ENCODE measurements at regions not wholly inside any gene's neighbourhood (a gene's known extent, or its start where the extent isn't known, plus 50 kb on each side); places are given as distances from the start of the nearest gene placed in this dataset.
"Not testable (repeated sequence)": the region's sequence is repeated elsewhere in the genome, so short reads cannot be mapped to it uniquely, and the experiment has no call there.

DNA sequence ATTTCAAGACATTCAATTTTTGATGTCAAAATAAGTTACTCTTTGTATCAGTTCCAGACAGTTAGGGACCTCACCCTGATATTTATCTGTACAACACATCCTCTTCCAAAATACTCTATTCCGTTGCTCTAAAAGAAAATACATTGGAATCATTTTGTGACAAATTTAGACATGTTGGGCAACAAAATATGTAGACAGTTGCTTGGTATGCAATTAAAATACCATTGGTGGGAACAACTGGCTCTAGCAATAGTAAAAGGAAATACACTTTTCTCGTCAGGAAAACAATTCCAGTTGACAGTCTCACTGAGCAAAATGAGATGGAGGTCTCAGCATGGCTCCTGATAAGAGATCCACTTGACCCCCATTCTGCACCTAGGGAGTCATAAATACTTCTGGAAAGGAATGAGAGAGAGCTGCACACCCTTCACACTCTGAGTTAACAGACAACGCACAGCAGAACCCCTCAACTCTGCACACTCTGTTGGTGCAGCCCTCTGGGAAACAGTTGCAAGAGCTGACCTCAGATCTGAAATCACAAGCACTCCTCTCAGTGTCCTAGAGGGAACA is 171.3 kb upstream of the NT5E start:
- H3K27me3 ChIP-seq (ENCODE audit: insufficient read depth, low read length), result no peaks in the 10 kb centered on the region
- no peak overlapping the region for H3K9ac ChIP-seq (ENCODE audit: low read depth, low read length)
- H3K36me3 ChIP-seq (ENCODE audit: insufficient read depth, low read length), result no peaks in the 10 kb centered on the region
- no peaks in the 10 kb centered on the region for H3K4me1 ChIP-seq (ENCODE audit: insufficient read depth, low read length)
- 0 out of 2 replicates have a peak, but pooled peaks cover 3% of the 10 kb centered on the region for H3K9me3 ChIP-seq (ENCODE audit: insufficient read depth, low read depth, low read length)
- no peak overlapping the region for H3K4me3 ChIP-seq (ENCODE audit: low read length)
- H3K27ac ChIP-seq (ENCODE audit: low read depth, low read length), result no peak overlapping the region
- WGBS, result 95% methylated on average over 3 of the region's 3 CpGs

DNA sequence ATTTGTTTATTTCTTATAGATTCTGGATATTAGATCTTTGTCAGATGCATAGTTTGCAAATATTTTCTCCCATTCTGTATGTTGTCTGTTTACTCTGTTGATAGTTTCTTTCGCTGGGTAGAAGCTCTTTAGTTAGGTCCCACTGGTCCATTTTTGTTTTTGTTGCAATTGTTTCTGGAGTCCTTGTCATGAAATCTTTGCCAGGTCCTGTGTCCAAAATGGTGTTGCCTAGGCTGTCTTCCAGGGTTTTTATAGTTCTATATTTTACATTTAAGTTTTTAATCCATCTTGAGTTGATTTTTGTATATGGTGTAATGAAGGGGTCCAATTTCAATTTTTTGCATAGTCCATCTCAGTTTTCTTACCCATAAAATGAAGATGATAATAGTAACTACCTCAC is 173.9 kb upstream of the NT5E start:
- not testable (repeated sequence) for H3K36me3 ChIP-seq (ENCODE audit: insufficient read depth, low read length); H3K4me1 ChIP-seq (ENCODE audit: insufficient read depth, low read length); H3K27me3 ChIP-seq (ENCODE audit: insufficient read depth, low read length); H3K9ac ChIP-seq (ENCODE audit: low read depth, low read length); H3K9me3 ChIP-seq (ENCODE audit: insufficient read depth, low read depth, low read length); H3K4me3 ChIP-seq (ENCODE audit: low read length); H3K27ac ChIP-seq (ENCODE audit: low read depth, low read length)
- WGBS, result 92% methylated on average over 1 of the region's 1 CpG

DNA sequence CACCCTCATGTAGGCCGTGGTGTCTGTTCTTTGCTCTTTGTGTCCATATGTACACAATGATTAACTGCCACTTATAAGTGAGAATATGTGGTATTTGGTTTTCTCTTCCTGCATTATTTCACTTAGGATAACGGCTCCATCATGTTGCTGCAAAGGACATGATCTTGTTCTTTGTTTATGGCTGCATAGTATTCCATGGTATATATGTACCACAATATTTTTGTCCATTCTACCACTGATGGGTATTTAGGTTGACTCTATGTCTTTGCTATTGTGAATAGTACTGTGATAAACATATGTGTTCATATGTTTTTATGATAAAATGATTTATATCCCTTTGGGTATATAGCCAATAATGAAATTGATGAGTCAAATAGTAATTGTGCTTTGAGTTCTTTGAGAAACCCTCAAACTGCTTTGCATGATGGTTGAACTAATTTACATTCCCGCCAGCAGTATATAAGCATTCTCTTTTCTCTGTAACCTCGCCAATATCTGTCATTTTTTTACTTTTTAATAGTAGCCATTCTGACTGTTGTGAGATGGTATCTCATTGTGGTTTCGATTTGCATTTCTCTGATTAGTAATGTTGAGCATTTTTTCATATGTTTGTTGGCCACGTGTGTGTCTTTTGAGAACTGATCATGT is 174.4 kb upstream of the NT5E start:
- Histone ChIP-seq H3K9ac (ENCODE audit: low read depth, low read length) (no peak overlapping the region), H3K27ac (ENCODE audit: low read depth, low read length) (no peak overlapping the region), H3K9me3 (ENCODE audit: insufficient read depth, low read depth, low read length) (0 out of 2 replicates have a peak, but pooled peaks cover 3% of the 10 kb centered on the region), H3K4me3 (ENCODE audit: low read length) (no peak overlapping the region), H3K27me3 (ENCODE audit: insufficient read depth, low read length) (no peaks in the 10 kb centered on the region), H3K36me3 (ENCODE audit: insufficient read depth, low read length) (no peaks in the 10 kb centered on the region), H3K4me1 (ENCODE audit: insufficient read depth, low read length) (no peaks in the 10 kb centered on the region)
- 85% methylated on average over 4 of the region's 6 CpGs for WGBS

DNA sequence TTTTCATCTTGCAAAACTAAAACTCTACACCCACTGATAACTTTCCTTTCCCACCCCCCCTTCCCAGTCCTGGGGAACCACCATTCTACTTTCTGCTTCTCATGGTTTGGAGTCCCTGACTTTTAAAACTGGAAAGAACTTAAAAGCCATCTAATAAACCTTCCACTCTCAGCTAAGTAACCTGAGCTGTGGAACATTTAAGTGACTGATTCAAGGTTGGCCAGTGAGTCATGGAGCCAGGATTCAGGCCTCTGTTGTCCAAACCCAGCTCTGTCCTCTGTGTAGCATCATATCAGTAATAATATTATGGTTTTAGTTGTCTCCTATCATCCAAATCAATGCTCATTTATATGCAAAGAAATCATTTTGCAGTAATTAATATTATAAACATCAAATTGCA is 176.0 kb upstream of the NT5E start:
- Histone ChIP-seq H3K9me3 (ENCODE audit: insufficient read depth, low read depth, low read length) (0 out of 2 replicates have a peak, but pooled peaks cover 3% of the 10 kb centered on the region), H3K27ac (ENCODE audit: low read depth, low read length) (no peak overlapping the region), H3K9ac (ENCODE audit: low read depth, low read length) (no peak overlapping the region), H3K36me3 (ENCODE audit: insufficient read depth, low read length) (no peaks in the 10 kb centered on the region), H3K4me1 (ENCODE audit: insufficient read depth, low read length) (no peaks in the 10 kb centered on the region), H3K27me3 (ENCODE audit: insufficient read depth, low read length) (no peaks in the 10 kb centered on the region), H3K4me3 (ENCODE audit: low read length) (no peak overlapping the region)

DNA sequence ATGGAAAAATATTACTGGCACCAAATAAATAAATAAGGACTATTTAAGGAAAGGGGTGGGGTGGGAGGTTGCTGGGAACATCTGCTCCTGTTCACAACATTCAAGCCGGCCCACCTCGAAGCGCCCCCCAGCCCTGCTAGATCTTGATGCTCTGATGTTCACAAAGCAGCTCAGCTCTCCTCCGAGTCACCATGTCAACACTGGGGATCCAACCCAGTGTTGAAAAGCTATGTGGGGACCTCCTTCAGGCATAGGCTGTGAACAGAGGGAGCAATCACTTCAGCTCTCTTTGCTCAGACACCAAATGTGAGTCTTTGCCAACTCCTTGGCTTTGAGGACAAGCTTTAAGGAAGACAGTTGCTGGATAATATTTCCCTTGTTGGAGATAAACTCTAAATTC is 176.8 kb upstream of the NT5E start:
- H3K9ac ChIP-seq (ENCODE audit: low read depth, low read length), result no peak overlapping the region
- H3K4me3 ChIP-seq (ENCODE audit: low read length), result no peak overlapping the region
- WGBS, result 95% methylated on average over 4 of the region's 4 CpGs
- no peaks in the 10 kb centered on the region for H3K4me1 ChIP-seq (ENCODE audit: insufficient read depth, low read length)
- H3K9me3 ChIP-seq (ENCODE audit: insufficient read depth, low read depth, low read length), result 0 out of 2 replicates have a peak, but pooled peaks cover 3% of the 10 kb centered on the region
- no peaks in the 10 kb centered on the region for H3K36me3 ChIP-seq (ENCODE audit: insufficient read depth, low read length)
- no peaks in the 10 kb centered on the region for H3K27me3 ChIP-seq (ENCODE audit: insufficient read depth, low read length)
- H3K27ac ChIP-seq (ENCODE audit: low read depth, low read length), result no peak overlapping the region

DNA sequence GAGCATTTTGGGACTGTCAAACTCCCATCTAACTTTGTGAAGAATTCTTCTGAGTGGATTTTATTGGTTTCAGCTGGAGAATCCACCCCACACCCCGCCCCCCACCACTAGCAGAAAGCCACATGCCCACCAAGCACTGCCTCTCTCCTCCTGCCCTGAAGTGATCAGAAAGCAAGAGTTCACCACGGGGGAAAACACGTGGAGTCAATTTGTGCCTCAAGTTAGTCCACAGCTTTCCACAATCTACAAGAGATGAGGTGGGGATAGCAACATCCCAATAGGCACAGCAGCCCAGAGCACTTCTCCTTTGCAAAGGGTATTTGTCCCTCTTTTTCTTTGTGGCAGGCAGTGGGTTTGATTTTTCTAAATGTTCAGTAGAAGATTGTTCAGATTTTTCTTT is 177.3 kb upstream of the NT5E start:
- WGBS, result 93% methylated on average over 3 of the region's 3 CpGs
- Histone ChIP-seq H3K4me3 (ENCODE audit: low read length) (no peak overlapping the region), H3K36me3 (ENCODE audit: insufficient read depth, low read length) (no peaks in the 10 kb centered on the region), H3K9me3 (ENCODE audit: insufficient read depth, low read depth, low read length) (0 out of 2 replicates have a peak, but pooled peaks cover 3% of the 10 kb centered on the region), H3K4me1 (ENCODE audit: insufficient read depth, low read length) (no peaks in the 10 kb centered on the region), H3K27ac (ENCODE audit: low read depth, low read length) (no peak overlapping the region), H3K27me3 (ENCODE audit: insufficient read depth, low read length) (no peaks in the 10 kb centered on the region), H3K9ac (ENCODE audit: low read depth, low read length) (no peak overlapping the region)

DNA sequence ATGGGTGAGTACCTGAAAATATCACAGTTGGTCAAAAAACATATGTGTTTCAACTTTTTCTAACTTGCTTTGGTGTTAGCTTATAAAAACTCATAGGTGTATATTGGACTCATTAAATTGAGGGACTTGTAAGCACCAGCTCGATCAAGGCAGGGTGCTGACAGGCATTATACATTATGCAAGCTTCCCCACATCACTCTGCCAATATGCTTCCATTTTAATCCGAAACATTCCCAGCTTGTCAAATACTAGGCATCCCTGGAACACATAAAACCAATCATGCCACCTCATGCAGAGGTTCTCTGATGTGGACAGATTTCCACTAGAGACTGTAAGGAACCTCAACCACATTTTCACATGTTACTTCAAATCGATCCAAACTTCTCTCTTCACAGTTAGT is 187.3 kb upstream of the NT5E start:
- no peak overlapping the region for H3K9ac ChIP-seq (ENCODE audit: low read depth, low read length)
- no peaks in the 10 kb centered on the region for H3K36me3 ChIP-seq (ENCODE audit: insufficient read depth, low read length)
- H3K4me3 ChIP-seq (ENCODE audit: low read length), result no peak overlapping the region
- H3K4me1 ChIP-seq (ENCODE audit: insufficient read depth, low read length), result 0 out of 2 replicates have a peak, but pooled peaks cover 6% of the 10 kb centered on the region
- H3K27me3 ChIP-seq (ENCODE audit: insufficient read depth, low read length), result no peaks in the 10 kb centered on the region
- H3K9me3 ChIP-seq (ENCODE audit: insufficient read depth, low read depth, low read length), result no peaks in the 10 kb centered on the region
- WGBS, result 91% methylated on average over 2 of the region's 3 CpGs
- H3K27ac ChIP-seq (ENCODE audit: low read depth, low read length), result no peak overlapping the region

DNA sequence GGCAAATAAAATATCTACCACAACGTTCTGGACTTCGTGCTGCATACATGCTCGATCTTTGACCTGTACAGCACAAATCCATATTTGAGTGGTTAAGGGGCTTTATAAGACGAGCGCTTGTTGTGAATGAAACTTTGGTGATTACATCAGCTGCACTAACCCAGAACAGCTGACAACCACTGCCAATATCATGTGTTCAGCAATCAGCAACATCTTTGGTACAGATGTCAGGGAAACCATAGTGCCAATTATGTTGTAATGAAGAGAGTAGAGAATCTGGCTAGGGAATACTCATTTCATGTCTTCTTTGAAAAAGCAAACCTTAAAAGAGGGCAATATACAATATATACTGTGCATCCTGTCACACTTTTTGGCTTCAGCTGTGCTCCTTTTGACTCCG is 188.6 kb upstream of the NT5E start:
- no peak overlapping the region for H3K27ac ChIP-seq (ENCODE audit: low read depth, low read length)
- 0 out of 2 replicates have a peak, but pooled peaks cover 6% of the 10 kb centered on the region for H3K4me1 ChIP-seq (ENCODE audit: insufficient read depth, low read length)
- no peaks in the 10 kb centered on the region for H3K27me3 ChIP-seq (ENCODE audit: insufficient read depth, low read length)
- no peak overlapping the region for H3K9ac ChIP-seq (ENCODE audit: low read depth, low read length)
- 92% methylated on average over 6 of the region's 6 CpGs for WGBS
- H3K9me3 ChIP-seq (ENCODE audit: insufficient read depth, low read depth, low read length), result no peaks in the 10 kb centered on the region
- H3K4me3 ChIP-seq (ENCODE audit: low read length), result no peak overlapping the region
- H3K36me3 ChIP-seq (ENCODE audit: insufficient read depth, low read length), result no peaks in the 10 kb centered on the region

DNA sequence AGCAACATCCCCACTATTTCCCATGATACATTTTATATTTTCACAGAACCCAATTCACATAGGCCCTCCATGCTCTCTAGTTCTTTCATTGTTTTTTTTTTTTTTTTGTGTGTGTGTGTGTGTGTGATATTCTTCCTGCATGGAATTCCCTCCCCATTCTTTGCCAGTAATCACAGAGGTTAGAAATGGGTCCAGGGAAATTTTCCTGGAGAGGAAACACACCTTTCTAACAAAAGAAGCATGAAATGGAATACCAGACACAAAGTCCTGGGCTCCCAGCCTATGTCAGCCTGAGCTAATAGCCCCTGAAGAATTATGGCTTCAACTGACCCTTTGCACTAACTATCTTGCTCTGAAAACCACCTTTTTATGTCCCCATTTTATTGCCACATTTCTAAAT is 194.2 kb upstream of the NT5E start:
- H3K4me1 ChIP-seq (ENCODE audit: insufficient read depth, low read length), result 0 out of 2 replicates have a peak, but pooled peaks cover 8% of the 10 kb centered on the region
- no peaks in the 10 kb centered on the region for H3K9me3 ChIP-seq (ENCODE audit: insufficient read depth, low read depth, low read length)
- no peak overlapping the region for H3K27ac ChIP-seq (ENCODE audit: low read depth, low read length)
- no peaks in the 10 kb centered on the region for H3K36me3 ChIP-seq (ENCODE audit: insufficient read depth, low read length)
- no peak overlapping the region for H3K9ac ChIP-seq (ENCODE audit: low read depth, low read length)
- H3K27me3 ChIP-seq (ENCODE audit: insufficient read depth, low read length), result no peaks in the 10 kb centered on the region
- no peak overlapping the region for H3K4me3 ChIP-seq (ENCODE audit: low read length)

DNA sequence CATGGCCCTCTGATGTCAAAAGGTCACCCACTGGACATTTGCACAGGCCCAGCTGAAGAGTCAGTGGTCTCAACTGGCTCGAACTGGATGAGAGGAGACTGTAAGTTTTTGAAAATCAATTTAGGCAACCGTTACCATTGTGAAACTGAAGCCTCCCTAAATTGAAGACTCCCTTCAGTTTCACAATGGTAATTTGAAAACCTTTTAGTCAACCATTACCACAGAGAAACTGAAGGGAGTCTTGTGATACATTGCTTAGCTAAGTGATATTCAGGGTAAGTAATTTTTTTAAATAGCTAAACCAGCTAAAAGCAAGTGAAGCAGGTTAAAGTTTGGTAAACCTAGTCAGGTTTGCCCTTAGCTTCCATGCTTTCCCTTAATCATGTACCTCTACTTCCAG is 197.3 kb upstream of the NT5E start:
- Histone ChIP-seq H3K27me3 (ENCODE audit: insufficient read depth, low read length) (no peaks in the 10 kb centered on the region), H3K4me1 (ENCODE audit: insufficient read depth, low read length) (0 out of 2 replicates have a peak, but pooled peaks cover 2% of the 10 kb centered on the region), H3K4me3 (ENCODE audit: low read length) (no peak overlapping the region), H3K9ac (ENCODE audit: low read depth, low read length) (no peak overlapping the region), H3K36me3 (ENCODE audit: insufficient read depth, low read length) (no peaks in the 10 kb centered on the region), H3K27ac (ENCODE audit: low read depth, low read length) (no peak overlapping the region), H3K9me3 (ENCODE audit: insufficient read depth, low read depth, low read length) (no peaks in the 10 kb centered on the region)
- 100% methylated on average over 2 of the region's 2 CpGs for WGBS

DNA sequence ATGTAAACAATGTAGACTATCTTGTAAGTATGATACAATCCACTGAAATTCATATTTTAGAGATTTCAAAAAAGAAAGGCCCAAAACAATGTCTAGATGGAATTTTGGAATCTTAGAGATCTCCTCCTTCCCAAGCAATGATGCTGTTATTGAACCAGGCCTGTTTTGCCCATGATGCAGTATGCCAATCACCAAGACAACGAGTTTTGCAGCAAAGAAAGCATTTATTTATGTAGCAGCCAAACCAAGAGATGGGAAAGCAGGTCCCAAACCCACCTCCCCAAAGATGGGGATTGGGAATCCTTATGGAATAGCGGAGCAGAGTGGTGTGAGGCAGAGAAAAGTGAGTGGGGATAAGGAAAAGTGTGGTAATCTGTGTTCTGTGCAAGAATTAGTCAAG is 197.8 kb upstream of the NT5E start:
- Histone ChIP-seq H3K27ac (ENCODE audit: low read depth, low read length) (no peak overlapping the region), H3K9me3 (ENCODE audit: insufficient read depth, low read depth, low read length) (no peaks in the 10 kb centered on the region), H3K4me3 (ENCODE audit: low read length) (no peak overlapping the region), H3K9ac (ENCODE audit: low read depth, low read length) (no peak overlapping the region), H3K4me1 (ENCODE audit: insufficient read depth, low read length) (0 out of 2 replicates have a peak, but pooled peaks cover 2% of the 10 kb centered on the region), H3K36me3 (ENCODE audit: insufficient read depth, low read length) (no peaks in the 10 kb centered on the region), H3K27me3 (ENCODE audit: insufficient read depth, low read length) (no peaks in the 10 kb centered on the region)
- 92% methylated on average over 2 of the region's 2 CpGs for WGBS

All from HUES64 (cell line).